ENCODE measurements at regions not wholly inside any gene's neighbourhood (a gene's known extent, or its start where the extent isn't known, plus 50 kb on each side); places are given as distances from the start of the nearest gene placed in this dataset.
"Not testable (repeated sequence)": the region's sequence is repeated elsewhere in the genome, so short reads cannot be mapped to it uniquely, and the experiment has no call there.

GRCh38 chr3:188974856-188975599, 196.7 kb upstream of the TPRG1 start:
- no peak for DNase-seq

GRCh38 chr3:188975600-188976314, 196.0 kb upstream of the TPRG1 start:
- no peak for DNase-seq

GRCh38 chr3:188976407-188976806, 195.4 kb upstream of the TPRG1 start:
- DNase-seq = no peak

- DNase-seq = no peak
Observed at GRCh38 chr3:188978421-188979171, 193.2 kb upstream of the TPRG1 start.

- no peak for DNase-seq
Observed at GRCh38 chr3:188979248-188979647, 192.5 kb upstream of the TPRG1 start.

- no peak for DNase-seq
Observed at GRCh38 chr3:188979669-188980310, 192.0 kb upstream of the TPRG1 start.

- no peak for DNase-seq
Observed at GRCh38 chr3:188993181-188993580, 178.6 kb upstream of the TPRG1 start.

- DNase-seq = no peak
Observed at GRCh38 chr3:189001559-189001958, 170.2 kb upstream of the TPRG1 start.

GRCh38 chr3:189003410-189003809, 168.4 kb upstream of the TPRG1 start:
- DNase-seq = no peak

- DNase-seq = no peak
Observed at GRCh38 chr3:189013224-189013888, 158.4 kb upstream of the TPRG1 start.

- no peak for DNase-seq
Observed at GRCh38 chr3:189014526-189014925, 157.2 kb upstream of the TPRG1 start.

- not testable (repeated sequence) for DNase-seq
Observed at GRCh38 chr3:189022576-189023466, 148.9 kb upstream of the TPRG1 start.

GRCh38 chr3:189025866-189026265, 145.9 kb upstream of the TPRG1 start:
- no peak for DNase-seq

GRCh38 chr3:189027626-189028155, 144.1 kb upstream of the TPRG1 start:
- DNase-seq = no peak

- no peak for DNase-seq
Observed at GRCh38 chr3:189038773-189039745, 132.7 kb upstream of the TPRG1 start.

- DNase-seq = no peak
Observed at GRCh38 chr3:189040656-189041335, 131.0 kb upstream of the TPRG1 start.

- peak; percentile 68 for DNase-seq
Observed at GRCh38 chr3:189041482-189042090, 130.2 kb upstream of the TPRG1 start.

GRCh38 chr3:189042832-189043231, 128.9 kb upstream of the TPRG1 start:
- no peak for DNase-seq

Measured in activated CD4-positive, CD25-positive, alpha-beta regulatory T cell treated with anti-CD3 and anti-CD28 coated beads, Interleukin-2, amount 50 U/mL, for 72 hours (primary cell).